NCI-H2081 treated with DMSO at 0.1 percent for 48 hours (cell line): ENCODE measurements at regions not wholly inside any gene's neighbourhood (a gene's known extent, or its start where the extent isn't known, plus 50 kb on each side); places are given as distances from the start of the nearest gene placed in this dataset.
"Not testable (repeated sequence)": the region's sequence is repeated elsewhere in the genome, so short reads cannot be mapped to it uniquely, and the experiment has no call there.

Source experiments
- DNase-seq: peaks from one replicate; lab custom pipeline; 2025; lab: John Stamatoyannopoulos, UW

- no peak for DNase-seq
Observed at GRCh38 chr6:112651239-112651638, 304.1 kb downstream of the RFPL4B start.

- no peak for DNase-seq
Observed at GRCh38 chr6:112659912-112660311, 312.8 kb downstream of the RFPL4B start.

- no peak for DNase-seq
Observed at GRCh38 chr6:112660626-112661025, 313.5 kb downstream of the RFPL4B start.

- DNase-seq, result no peak
Observed at GRCh38 chr6:112663698-112664097, 316.6 kb downstream of the RFPL4B start.

GRCh38 chr6:112665114-112665513 lies 318.0 kb downstream of the RFPL4B start:
- DNase-seq, result no peak

GRCh38 chr6:112665815-112666214 lies 318.7 kb downstream of the RFPL4B start:
- DNase-seq, result no peak

GRCh38 chr6:112667427-112667826 lies 320.3 kb downstream of the RFPL4B start:
- DNase-seq, result no peak

- no peak for DNase-seq
Observed at GRCh38 chr6:112680091-112680490, 333.0 kb downstream of the RFPL4B start.

GRCh38 chr6:112682071-112682470 lies 334.9 kb downstream of the RFPL4B start:
- no peak for DNase-seq

- DNase-seq, result no peak
Observed at GRCh38 chr6:112683106-112683505, 336.0 kb downstream of the RFPL4B start.

GRCh38 chr6:112683926-112684325 lies 336.8 kb downstream of the RFPL4B start:
- no peak for DNase-seq

GRCh38 chr6:112685521-112686220 lies 338.5 kb downstream of the RFPL4B start:
- DNase-seq, result not testable (repeated sequence)

GRCh38 chr6:112688487-112689165 lies 341.5 kb downstream of the RFPL4B start:
- DNase-seq, result not testable (repeated sequence)

- DNase-seq, result not testable (repeated sequence)
Observed at GRCh38 chr6:112689183-112689858, 342.2 kb downstream of the RFPL4B start.

- peak; percentile 5 for DNase-seq
Observed at GRCh38 chr6:112690497-112691202, 343.5 kb downstream of the RFPL4B start.

GRCh38 chr6:112691289-112691688 lies 344.2 kb downstream of the RFPL4B start:
- no peak for DNase-seq

GRCh38 chr6:112695001-112695400 lies 347.9 kb downstream of the RFPL4B start:
- DNase-seq, result no peak

GRCh38 chr6:112697265-112697664 lies 350.1 kb downstream of the RFPL4B start:
- DNase-seq, result no peak

GRCh38 chr6:112701201-112701600 lies 354.1 kb downstream of the RFPL4B start:
- no peak for DNase-seq

GRCh38 chr6:112710710-112711109 lies 363.6 kb downstream of the RFPL4B start:
- DNase-seq, result no peak

- no peak for DNase-seq
Observed at GRCh38 chr6:112713402-112713801, 366.3 kb downstream of the RFPL4B start.

- no peak for DNase-seq
Observed at GRCh38 chr6:112717401-112717800, 370.3 kb downstream of the RFPL4B start.
